HepG2 (cell line): ENCODE measurements at regions not wholly inside any gene's neighbourhood (a gene's known extent, or its start where the extent isn't known, plus 50 kb on each side); places are given as distances from the start of the nearest gene placed in this dataset.

Source experiments
- ATAC-seq: fragments of 200-7000 bp; cut with Tn5 transposase; 3 replicates; pipeline ENCODE4 v1.9.1; 2020; ENCODE audit warnings: mild to moderate bottlenecking, moderate library complexity
- BruUV-seq: library from RNA; stranded (reverse); fragments of 400-500 nt; replicated peaks from 2 replicates; lab custom pipeline; 2021; lab: Mats Ljungman, UMichigan
- CTCF ChIA-PET: fragments of 300-600 bp; formaldehyde crosslinking; extraction: SDS; loops from one replicate; lab custom pipeline; 2021; ENCODE audit warnings: low total read pairs, inconsistent platforms, low intra/inter-chr PET ratio; lab: Yijun Ruan, JAX
- POLR2A ChIA-PET: fragments of 350-600 bp; sonication (Branson Sonifier 250); formaldehyde crosslinking; loops from one replicate; lab custom pipeline; 2020; ENCODE audit warnings: antibody characterized with exemption, inconsistent platforms; lab: Yijun Ruan, JAX
- DNase-seq: peaks from one replicate; pipeline ENCODE4 v3.0.0-alpha.2; 2015; ENCODE audit warnings: low spot score
- FAIRE-seq: peaks from 3 replicates; lab custom pipeline; 2011; peaks lifted over from hg19 to GRCh38; lab: Jason Lieb, UNC
- H2AFZ ChIP-seq: one replicate; pipeline ENCODE4 v1.6.1; 2011; ENCODE audit warnings: low read length, inconsistent platforms
- H3K27ac ChIP-seq: fragments of 300-600 bp; 3 replicates; pipeline ENCODE4 v1.8.0; 2011; ENCODE audit warnings: mixed run types, mild to moderate bottlenecking, mixed read lengths, low read length, inconsistent platforms; ENCODE audit not compliant: insufficient read depth; ENCODE audit errors: extremely low read length
- H3K27me3 ChIP-seq, 2 experiments: fragments of 200-600 bp in 1 of 2; 2 replicates in 1 of 2; 3 replicates in 1 of 2; pipeline versions ENCODE4 v1.6.0 to v1.8.0; 2011; ENCODE audit warnings: low read length in 2 of 2, mild to moderate bottlenecking in 2 of 2, moderate library complexity in 2 of 2, inconsistent platforms in 1 of 2; ENCODE audit not compliant: insufficient read depth in 2 of 2, control insufficient read depth in 1 of 2
- H3K36me3 ChIP-seq, 2 experiments: fragments of 200-600 bp in 1 of 2; replicated peaks in 1 of 2; 2 replicates in 1 of 2; 3 replicates in 1 of 2; pipeline versions ENCODE4 v1.5.1 to v1.8.0; 2011; ENCODE audit warnings: low read length in 2 of 2, inconsistent platforms in 1 of 2; ENCODE audit not compliant: insufficient read depth in 2 of 2, control insufficient read depth in 1 of 2
- H3K4me1 ChIP-seq: 2 replicates; pipeline ENCODE4 v1.5.1; 2012; ENCODE audit warnings: low read length, inconsistent platforms; ENCODE audit not compliant: insufficient read depth
- H3K4me2 ChIP-seq: 2 replicates; pipeline ENCODE4 v1.6.0; 2011; ENCODE audit warnings: low read depth, low read length, inconsistent platforms
- H3K4me3 ChIP-seq, 3 experiments: fragments of 200-600 bp in 1 of 3; sonication (generic), shearing (Covaris generic) in 1 of 3; replicated peaks in 1 of 3; 2 replicates each; pipeline ENCODE4 v1.5.1; 2011 to 2016; ENCODE audit warnings: low read length in 3 of 3, inconsistent platforms in 2 of 3, low read depth in 2 of 3, mild to moderate bottlenecking in 2 of 3, control low read depth in 1 of 3, mixed read lengths in 1 of 3; ENCODE audit not compliant: insufficient read depth in 1 of 3
- H3K79me2 ChIP-seq: one replicate; pipeline ENCODE4 v1.6.1; 2011; ENCODE audit warnings: low read length, inconsistent platforms; ENCODE audit not compliant: insufficient read depth
- H3K9ac ChIP-seq: 2 replicates; pipeline ENCODE4 v1.6.0; 2011; ENCODE audit warnings: mild to moderate bottlenecking, low read depth, low read length, inconsistent platforms; ENCODE audit not compliant: insufficient read depth
- H3K9me3 ChIP-seq: 2 replicates; pipeline ENCODE4 v1.5.1; 2012; ENCODE audit warnings: mild to moderate bottlenecking, low read length
- H4K20me1 ChIP-seq: 2 replicates; pipeline ENCODE4 v1.6.0; 2011; ENCODE audit warnings: inconsistent platforms, mild to moderate bottlenecking, low read length, moderate library complexity; ENCODE audit not compliant: insufficient read depth
- CEBPB ChIP-seq: IDR thresholded peaks from 2 replicates; pipeline ENCODE4 v1.6.1; 2011; ENCODE audit warnings: low read depth, low read length, improper control_type of control experiment, borderline replicate concordance
- CENPBD1 ChIP-seq: sonication (generic); formaldehyde crosslinking; IDR thresholded peaks from 2 replicates; pipeline ENCODE4 v1.8.0; 2022; ENCODE audit warnings: missing genetic modification reagents, low read depth, mild to moderate bottlenecking, borderline replicate concordance
- CTCF ChIP-seq: sonication (generic); formaldehyde crosslinking; IDR thresholded peaks from 2 replicates; pipeline ENCODE4 v1.5.0; 2020; ENCODE audit warnings: mild to moderate bottlenecking, missing genetic modification reagents, moderate library complexity
- GTF2F1 ChIP-seq: fragments of 150-350 bp; IDR thresholded peaks from 2 replicates; pipeline ENCODE4 v1.6.1; 2014; ENCODE audit warnings: low read length
- HNF4A ChIP-seq: sonication (generic); formaldehyde crosslinking; IDR thresholded peaks from 2 replicates; pipeline ENCODE4 v1.4.0; 2020; ENCODE audit warnings: missing genetic modification reagents
- IRF2 ChIP-seq: IDR thresholded peaks from 2 replicates; pipeline ENCODE4 v1.6.1; 2018; ENCODE audit warnings: missing genetic modification reagents, missing compliant biosample characterization
- MBNL3 ChIP-seq: fragments of 250-450 bp; sonication (Bioruptor Pico); conservative IDR thresholded peaks from 2 replicates; pipeline ENCODE4 v1.8.0; 2022; ENCODE audit warnings: mild to moderate bottlenecking, inconsistent platforms
- NR2F2 ChIP-seq: IDR thresholded peaks from 2 replicates; pipeline ENCODE4 v1.6.1; 2012; ENCODE audit warnings: low read depth, inconsistent platforms, borderline replicate concordance
- STAG1 ChIP-seq: sonication (generic); formaldehyde crosslinking; IDR thresholded peaks from 2 replicates; pipeline ENCODE4 v1.4.0; 2020; ENCODE audit warnings: missing genetic modification reagents
- ZBTB2 ChIP-seq: sonication (generic); formaldehyde crosslinking; IDR thresholded peaks from 2 replicates; pipeline ENCODE4 v1.8.0; 2022; ENCODE audit warnings: low read depth, missing genetic modification reagents
- ZC3H13 ChIP-seq: sonication (generic); formaldehyde crosslinking; IDR thresholded peaks from 2 replicates; pipeline ENCODE4 v1.8.1; 2023; ENCODE audit warnings: mild to moderate bottlenecking, missing genetic modification reagents, moderate library complexity
- ZNF207 ChIP-seq: fragments of 450-650 bp; IDR thresholded peaks from 2 replicates; pipeline ENCODE4 v1.6.1; 2016; ENCODE audit warnings: antibody characterized with exemption, borderline replicate concordance
- ZNF580 ChIP-seq: IDR thresholded peaks from 2 replicates; pipeline ENCODE4 v1.6.1; 2016; ENCODE audit warnings: low read depth, borderline replicate concordance
- ZNF713 ChIP-seq: sonication (generic); formaldehyde crosslinking; IDR thresholded peaks from 2 replicates; pipeline ENCODE4 v1.4.0; 2020; ENCODE audit warnings: mild to moderate bottlenecking, missing genetic modification reagents
- ZNF777 ChIP-seq: sonication (generic); formaldehyde crosslinking; IDR thresholded peaks from 2 replicates; pipeline ENCODE4 v1.4.0; 2020; ENCODE audit warnings: missing genetic modification reagents
- ZSCAN31 ChIP-seq: sonication (generic); formaldehyde crosslinking; IDR thresholded peaks from 2 replicates; pipeline ENCODE4 v1.5.0; 2020; ENCODE audit warnings: low read depth, mild to moderate bottlenecking, missing genetic modification reagents
- WGBS: methylation state at CpG from one replicate; pipeline ENCODE4 v1.1.6; 2017; ENCODE audit warnings: low lambda C conversion rate; 5-methylcytosine and 5-hydroxymethylcytosine counted together
- in situ Hi-C: cut with HindIII; loops from 2 replicates; pipeline ENCODE4 v1.10.0; 2017; ENCODE audit warnings: low pct_unique_long_range_greater_than_20kb; ENCODE audit not compliant: extremely low pct_ligation_motif_present
- intact Hi-C: fragments of 100-400 bp; cut with micrococcal nuclease; formaldehyde crosslinking; loops from one replicate; pipeline ENCODE4 v1.10.0; 2022; ENCODE audit not compliant: unreplicated experiment

GRCh38 chr12:45121224-45121623, 70.3 kb upstream of the DBX2 start:
- H3K27ac ChIP-seq: no peak overlapping the region
- no peak overlapping the region for H3K4me3 ChIP-seq
- no peaks in the 10 kb centered on the region for H3K36me3 ChIP-seq
- H3K9ac ChIP-seq: no peak overlapping the region
- no peak; the same call in 2 of the 3 replicates for ATAC-seq
- BruUV-seq: no TSS peak
- no peaks in the 10 kb centered on the region for H4K20me1 ChIP-seq
- FAIRE-seq: no peak
- CTCF ChIA-PET: no interaction called here
- no peak for TF ChIP-seq ZNF580 (CRISPR knock-in tag)
- no peak for TF ChIP-seq HNF4A (CRISPR knock-in tag)
- no peak for TF ChIP-seq NR2F2
- no peak for TF ChIP-seq ZNF207
- no peak for TF ChIP-seq ZNF713 (CRISPR knock-in tag)
- no peak for TF ChIP-seq CEBPB
- no peak for TF ChIP-seq GTF2F1
- in situ Hi-C loops (no loop called here), intact Hi-C loops (no loop called here)
- no peak overlapping the region for H3K4me2 ChIP-seq
- H3K27me3 ChIP-seq: no peaks in the 10 kb centered on the region
- POLR2A ChIA-PET: no interaction called here
- H3K4me1 ChIP-seq: no peaks in the 10 kb centered on the region
- H3K9me3 ChIP-seq: no peaks in the 10 kb centered on the region
- 6% methylated on average over 2 of the region's 2 CpGs for WGBS
- no peak overlapping the region for H2AFZ ChIP-seq
- no peak for DNase-seq
- H3K79me2 ChIP-seq: no peaks in the 10 kb centered on the region

GRCh38 chr12:45122768-45123380, 72.0 kb upstream of the DBX2 start:
- in situ Hi-C loops: no loop called here
- Histone ChIP-seq H4K20me1 (no peaks in the 10 kb centered on the region), H3K9me3 (no peaks in the 10 kb centered on the region), H3K79me2 (no peaks in the 10 kb centered on the region), H3K27ac (no peak overlapping the region), H3K36me3 (no peaks in the 10 kb centered on the region), H3K27me3 (no peaks in the 10 kb centered on the region), H3K9ac (no peak overlapping the region), H2AFZ (no peak overlapping the region), H3K4me3 (no peak overlapping the region), H3K4me2 (no peak overlapping the region), H3K4me1 (no peaks in the 10 kb centered on the region)
- ATAC-seq (no peak), DNase-seq (peak; percentile 17), FAIRE-seq (no peak)
- CTCF ChIA-PET: no interaction called here
- 51% methylated on average over 6 of the region's 6 CpGs for WGBS
- POLR2A ChIA-PET: no interaction called here
- intact Hi-C loops: loop anchor here (2.0 kb wide), 1 partner anchor 150 kb away; no protein-coding TSS in a partner anchor
- no TSS peak for BruUV-seq
- no peak for TF ChIP-seq ZC3H13 (CRISPR knock-in tag)
- TF ChIP-seq ZSCAN31 (CRISPR knock-in tag): no peak
- no peak for TF ChIP-seq IRF2 (CRISPR knock-in tag)
- TF ChIP-seq STAG1 (CRISPR knock-in tag): peak; percentile 46; the same call in 1 of the 2 replicates
- TF ChIP-seq ZNF777 (CRISPR knock-in tag): no peak
- no peak for TF ChIP-seq ZBTB2 (CRISPR knock-in tag)
- TF ChIP-seq CENPBD1 (CRISPR knock-in tag): no peak
- TF ChIP-seq CTCF: peak; percentile 53
- TF ChIP-seq MBNL3 (CRISPR knock-in tag): no peak
